ENCODE measurements at regions not wholly inside any gene's neighbourhood (a gene's known extent, or its start where the extent isn't known, plus 50 kb on each side); places are given as distances from the start of the nearest gene placed in this dataset.

- DNase-seq (ENCODE audit: low spot score) (peak; percentile 70), FAIRE-seq (no peak)
Observed at GRCh38 chr16:80366023-80366422, 174.8 kb upstream of the DYNLRB2 start.

- DNase-seq (ENCODE audit: low spot score): no peak
- FAIRE-seq: no peak
Observed at GRCh38 chr16:80362816-80363215, 178.0 kb upstream of the DYNLRB2 start.

GRCh38 chr16:80356365-80356764 lies 184.4 kb upstream of the DYNLRB2 start:
- FAIRE-seq (no peak), DNase-seq (ENCODE audit: low spot score) (no peak)

GRCh38 chr16:80355335-80355734 lies 185.5 kb upstream of the DYNLRB2 start:
- no peak for FAIRE-seq
- no peak for DNase-seq (ENCODE audit: low spot score)

GRCh38 chr16:80350061-80350460 lies 190.7 kb upstream of the DYNLRB2 start:
- FAIRE-seq (no peak), DNase-seq (ENCODE audit: low spot score) (no peak)

- DNase-seq (ENCODE audit: low spot score): peak; percentile 12
- FAIRE-seq: no peak
Observed at GRCh38 chr16:80347900-80348299, 192.9 kb upstream of the DYNLRB2 start.

GRCh38 chr16:80347002-80347401 lies 193.8 kb upstream of the DYNLRB2 start:
- DNase-seq (ENCODE audit: low spot score): no peak
- no peak for FAIRE-seq

- FAIRE-seq: no peak
- DNase-seq (ENCODE audit: low spot score): peak; percentile 41
Observed at GRCh38 chr16:80346111-80346632, 194.6 kb upstream of the DYNLRB2 start.

GRCh38 chr16:80345701-80346100 lies 195.1 kb upstream of the DYNLRB2 start:
- FAIRE-seq (no peak), DNase-seq (ENCODE audit: low spot score) (no peak)

- DNase-seq (ENCODE audit: low spot score) (no peak), FAIRE-seq (no peak)
Observed at GRCh38 chr16:80344570-80344969, 196.2 kb upstream of the DYNLRB2 start.

GRCh38 chr16:80341263-80341662 lies 199.5 kb upstream of the DYNLRB2 start:
- no peak for FAIRE-seq
- DNase-seq (ENCODE audit: low spot score): no peak

- DNase-seq (ENCODE audit: low spot score) (no peak), FAIRE-seq (no peak)
Observed at GRCh38 chr16:80337786-80338185, 203.0 kb upstream of the DYNLRB2 start.

GRCh38 chr16:80330803-80331202 lies 210.0 kb upstream of the DYNLRB2 start:
- FAIRE-seq (no peak), DNase-seq (ENCODE audit: low spot score) (no peak)

- FAIRE-seq: no peak
- no peak for DNase-seq (ENCODE audit: low spot score)
Observed at GRCh38 chr16:80330150-80330549, 210.6 kb upstream of the DYNLRB2 start.

GRCh38 chr16:80327740-80328139 lies 213.1 kb upstream of the DYNLRB2 start:
- FAIRE-seq (no peak), DNase-seq (ENCODE audit: low spot score) (no peak)

GRCh38 chr16:80324371-80324770 lies 216.4 kb upstream of the DYNLRB2 start:
- FAIRE-seq (no peak), DNase-seq (ENCODE audit: low spot score) (no peak)

GRCh38 chr16:80323808-80324195 lies 217.0 kb upstream of the DYNLRB2 start:
- no peak for FAIRE-seq
- DNase-seq (ENCODE audit: low spot score): no peak

GRCh38 chr16:80323187-80323807 lies 217.5 kb upstream of the DYNLRB2 start:
- no peak for FAIRE-seq
- no peak for DNase-seq (ENCODE audit: low spot score)

- DNase-seq (ENCODE audit: low spot score) (no peak), FAIRE-seq (peak; percentile 81)
Observed at GRCh38 chr16:80319181-80319580, 221.6 kb upstream of the DYNLRB2 start.

- no peak for DNase-seq (ENCODE audit: low spot score)
- no peak for FAIRE-seq
Observed at GRCh38 chr16:80318107-80318506, 222.7 kb upstream of the DYNLRB2 start.

GRCh38 chr16:80317599-80318037 lies 223.2 kb upstream of the DYNLRB2 start:
- FAIRE-seq (no peak), DNase-seq (ENCODE audit: low spot score) (no peak)

GRCh38 chr16:80317116-80317515 lies 223.7 kb upstream of the DYNLRB2 start:
- FAIRE-seq: no peak

GRCh38 chr16:80314042-80314441 lies 226.8 kb upstream of the DYNLRB2 start:
- FAIRE-seq: no peak
- DNase-seq (ENCODE audit: low spot score): no peak

More at GRCh38 chr16:80317116-80317515, 223.7 kb upstream of the DYNLRB2 start:
- DNase-seq (ENCODE audit: low spot score): no peak
